ENCODE measurements at regions not wholly inside any gene's neighbourhood (a gene's known extent, or its start where the extent isn't known, plus 50 kb on each side); places are given as distances from the start of the nearest gene placed in this dataset.

- Histone ChIP-seq H3K9ac (ENCODE audit: low read length) (no peak overlapping the region), H3K27ac (ENCODE audit: low read length in 2 of 2) (no peak overlapping the region), H3K9me3 (ENCODE audit: control extremely low read depth in 1 of 3, control insufficient read depth in 2 of 3, insufficient read depth in 1 of 3, low read length in 2 of 3) (no peaks in the 10 kb centered on the region), H3K79me2 (ENCODE audit: control insufficient read depth, insufficient read depth, low read length) (no peaks in the 10 kb centered on the region), H3K4me1 (ENCODE audit: control insufficient read depth in 2 of 2, insufficient read depth in 2 of 2, low read length in 2 of 2) (no peaks in the 10 kb centered on the region), H3K4me2 (replicated peaks; ENCODE audit: low read depth, low read length, poor library complexity, severe bottlenecking) (no peak overlapping the region), H4K20me1 (ENCODE audit: control insufficient read depth, insufficient read depth, low read length, poor library complexity, severe bottlenecking) (no peaks in the 10 kb centered on the region), H2AFZ (ENCODE audit: insufficient read depth, low read depth, low read length, poor library complexity, severe bottlenecking) (no peak overlapping the region), H3K27me3 (replicated peaks in 1 of 4; ENCODE audit: control extremely low read depth in 1 of 4, control insufficient read depth in 3 of 4, insufficient read depth in 4 of 4, low read length in 3 of 4) (no peaks in the 10 kb centered on the region), H3K36me3 (replicated peaks in 1 of 2; ENCODE audit: control extremely low read depth in 1 of 2, control insufficient read depth in 1 of 2, extremely low read depth in 1 of 2, insufficient read depth in 2 of 2, low read length in 1 of 2) (no peaks in the 10 kb centered on the region), H3K4me3 (ENCODE audit: control extremely low read depth in 1 of 5, extremely low read depth in 1 of 5, insufficient read depth in 1 of 5, low read depth in 2 of 5, low read length in 4 of 5) (no peak overlapping the region)
- Mint-ChIP-seq H3K4me1 (no peaks in the 10 kb centered on the region), H3K4me3 (no peak overlapping the region), H3K27ac (no peak overlapping the region), H3K9me3 (ENCODE audit: insufficient read depth) (no peaks in the 10 kb centered on the region), H3K27me3 (peaks cover 19% of the 10 kb centered on the region)
- no peak for TF ChIP-seq EZH2 (IDR thresholded peaks at IDR 0.05; ENCODE audit: borderline replicate concordance, insufficient read depth, low read depth, low read length, poor library complexity, severe bottlenecking)
- no peak for TF ChIP-seq CTCF (IDR thresholded peaks at IDR 0.05)
- DNase-seq = no peak
- ChIA-PET POLR2A (no interaction called here), CTCF (interaction anchor here (0.9 to 1.7 kb wide), 2 partner anchors 8 to 29 kb away, joined by 3 to 4 read pairs; no protein-coding TSS in a partner anchor)
- WGBS (ENCODE audit: insufficient coverage) = 100% methylated on average over 1 of the region's 3 CpGs
- intact Hi-C loops (cut with micrococcal nuclease) = no loop called here
- ATAC-seq (ENCODE audit: low read depth) = no peak
Observed at GRCh38 chr14:56498112-56498511, 81.5 kb upstream of the TMEM260 start.

- Histone ChIP-seq H3K4me2 (replicated peaks; ENCODE audit: low read depth, low read length, poor library complexity, severe bottlenecking) (no peak overlapping the region), H3K27ac (ENCODE audit: low read length in 2 of 2) (no peak overlapping the region), H3K9ac (ENCODE audit: low read length) (no peak overlapping the region), H3K4me3 (ENCODE audit: control extremely low read depth in 1 of 5, extremely low read depth in 1 of 5, insufficient read depth in 1 of 5, low read depth in 2 of 5, low read length in 4 of 5) (no peak overlapping the region), H3K27me3 (replicated peaks in 1 of 4; ENCODE audit: control extremely low read depth in 1 of 4, control insufficient read depth in 3 of 4, insufficient read depth in 4 of 4, low read length in 3 of 4) (peaks cover 0 to 7% (median 3%) of the 10 kb centered on the region in 4 experiments), H2AFZ (ENCODE audit: insufficient read depth, low read depth, low read length, poor library complexity, severe bottlenecking) (no peak overlapping the region), H3K36me3 (replicated peaks in 1 of 2; ENCODE audit: control extremely low read depth in 1 of 2, control insufficient read depth in 1 of 2, extremely low read depth in 1 of 2, insufficient read depth in 2 of 2, low read length in 1 of 2) (no peaks in the 10 kb centered on the region), H3K79me2 (ENCODE audit: control insufficient read depth, insufficient read depth, low read length) (no peaks in the 10 kb centered on the region), H3K9me3 (ENCODE audit: control extremely low read depth in 1 of 3, control insufficient read depth in 2 of 3, insufficient read depth in 1 of 3, low read length in 2 of 3) (peaks cover 0 to 3% (median 0%) of the 10 kb centered on the region in 3 donors), H3K4me1 (ENCODE audit: control insufficient read depth in 2 of 2, insufficient read depth in 2 of 2, low read length in 2 of 2) (no peaks in the 10 kb centered on the region), H4K20me1 (ENCODE audit: control insufficient read depth, insufficient read depth, low read length, poor library complexity, severe bottlenecking) (no peaks in the 10 kb centered on the region)
- peaks cover 32% of the 10 kb centered on the region for H3K27me3 Mint-ChIP-seq
- no peaks in the 10 kb centered on the region for H3K4me1 Mint-ChIP-seq
- no peak for ATAC-seq (ENCODE audit: low read depth)
- H3K9me3 Mint-ChIP-seq (ENCODE audit: insufficient read depth) = no peaks in the 10 kb centered on the region
- ChIA-PET POLR2A (no interaction called here), CTCF (no interaction called here)
- DNase-seq = no peak
- H3K27ac Mint-ChIP-seq = no peak overlapping the region
- intact Hi-C loops (cut with micrococcal nuclease) = no loop called here
- no peak overlapping the region for H3K4me3 Mint-ChIP-seq
- WGBS (ENCODE audit: insufficient coverage) = 63% methylated on average over 3 of the region's 5 CpGs
- TF ChIP-seq CTCF (IDR thresholded peaks at IDR 0.05) = no peak
- no peak for TF ChIP-seq EZH2 (IDR thresholded peaks at IDR 0.05; ENCODE audit: borderline replicate concordance, insufficient read depth, low read depth, low read length, poor library complexity, severe bottlenecking)
Observed at GRCh38 chr14:56501909-56502530, 77.6 kb upstream of the TMEM260 start.
